HCT116 (cell line): ENCODE measurements at regions not wholly inside any gene's neighbourhood (a gene's known extent, or its start where the extent isn't known, plus 50 kb on each side); places are given as distances from the start of the nearest gene placed in this dataset.

Source experiments
- ATAC-seq: fragments of 200-7000 bp; cut with Tn5 transposase; 2 replicates; pipeline ENCODE4 v1.9.1; 2020; ENCODE audit warnings: mild to moderate bottlenecking, moderate library complexity
- BruUV-seq: library from RNA; stranded (reverse); fragments of 400-500 nt; replicated peaks from 2 replicates; lab custom pipeline; 2021; lab: Mats Ljungman, UMichigan
- CTCF ChIA-PET: fragments of 300-600 bp; sonication (Branson Sonifier 250); formaldehyde crosslinking; loops from one replicate; lab custom pipeline; 2021; ENCODE audit warnings: antibody characterized with exemption; lab: Charles Lee
- POLR2A ChIA-PET: fragments of 300-600, 350-600 bp; sonication (Branson Sonifier 250); formaldehyde crosslinking; loops from one replicate; lab custom pipeline; 2021; ENCODE audit warnings: antibody characterized with exemption; lab: Charles Lee
- RAD21 ChIA-PET, 2 experiments: fragments of 300-600 bp; sonication (Branson Sonifier 250); formaldehyde crosslinking; loops; one replicate each; lab custom pipeline; 2023; ENCODE audit warnings: low total read pairs in 2 of 2; ENCODE audit not compliant: uncharacterized antibody in 2 of 2, unreplicated experiment in 2 of 2, low non-redundant PET in 1 of 2; lab: Charles Lee
- DNase-seq: peaks from one replicate; pipeline ENCODE4 v3.0.0-alpha.2; 2010; ENCODE audit warnings: low read depth, low spot score
- H2AFZ ChIP-seq: fragments of 200-600 bp; shearing (Covaris generic), sonication (generic); 2 replicates; pipeline ENCODE4 v1.6.1; 2017; ENCODE audit warnings: low read depth, mixed run types, mixed read lengths, antibody characterized with exemption, low read length; ENCODE audit not compliant: poor library complexity, severe bottlenecking
- H3K27ac ChIP-seq: 2 replicates; pipeline ENCODE4 v1.5.1; 2012; ENCODE audit warnings: low read depth, low read length
- H3K27me3 ChIP-seq: fragments of 200-600 bp; sonication (generic); 2 replicates; pipeline ENCODE4 v1.6.1; 2016; ENCODE audit warnings: mixed run types, low read length, mixed read lengths; ENCODE audit not compliant: insufficient read depth
- H3K36me3 ChIP-seq, 2 experiments: fragments of 200-500 bp in 1 of 2; fragments of 200-600 bp in 1 of 2; sonication (Bioruptor generic) in 1 of 2; sonication (generic) in 1 of 2; 2 replicates each; pipeline versions ENCODE4 v1.5.1 to v1.6.1; 2014 to 2016; ENCODE audit warnings: low read length in 2 of 2, inconsistent platforms in 1 of 2, mixed read lengths in 1 of 2, mixed run types in 1 of 2; ENCODE audit not compliant: insufficient read depth in 2 of 2, control insufficient read depth in 1 of 2
- H3K4me1 ChIP-seq, 2 experiments: fragments of 200-600 bp in 1 of 2; sonication (generic) in 1 of 2; 2 replicates each; pipeline versions ENCODE4 v1.5.1 to v1.6.1; 2012 to 2017; ENCODE audit warnings: low read length in 2 of 2, inconsistent platforms in 1 of 2, mild to moderate bottlenecking in 1 of 2, mixed read lengths in 1 of 2, mixed run types in 1 of 2, moderate library complexity in 1 of 2; ENCODE audit not compliant: insufficient read depth in 2 of 2, control insufficient read depth in 1 of 2
- H3K4me2 ChIP-seq: fragments of 200-600 bp; sonication (generic); 2 replicates; pipeline ENCODE4 v1.6.1; 2017; ENCODE audit warnings: mixed run types, low read length, mixed read lengths
- H3K4me3 ChIP-seq, 2 experiments: fragments of 200-600 bp in 1 of 2; sonication (generic) in 1 of 2; replicated peaks in 1 of 2; 2 replicates each; pipeline ENCODE4 v1.5.1; 2011 to 2016; ENCODE audit warnings: low read length in 2 of 2, control low read depth in 1 of 2, low read depth in 1 of 2, mild to moderate bottlenecking in 1 of 2, mixed read lengths in 1 of 2, mixed run types in 1 of 2
- H3K79me2 ChIP-seq: fragments of 200-600 bp; sonication (generic); 2 replicates; pipeline ENCODE4 v1.6.1; 2017; ENCODE audit warnings: mild to moderate bottlenecking, mixed run types, low read length, moderate library complexity, mixed read lengths; ENCODE audit not compliant: insufficient read depth
- H3K9ac ChIP-seq: fragments of 200-600 bp; sonication (generic); 2 replicates; pipeline ENCODE4 v1.6.1; 2016; ENCODE audit warnings: low read length, mixed read lengths
- H3K9me2 ChIP-seq: fragments of 200-600 bp; sonication (generic), shearing (Covaris generic); 2 replicates; pipeline ENCODE4 v1.6.1; 2017; ENCODE audit warnings: mixed run types, mild to moderate bottlenecking, moderate library complexity; ENCODE audit not compliant: insufficient read depth
- H3K9me3 ChIP-seq, 2 experiments: fragments of 200-500 bp in 1 of 2; fragments of 200-600 bp in 1 of 2; sonication (Bioruptor generic) in 1 of 2; sonication (generic) in 1 of 2; 2 replicates each; pipeline ENCODE4 v1.6.1; 2014 to 2017; ENCODE audit warnings: low read length in 2 of 2, mixed read lengths in 2 of 2, inconsistent platforms in 1 of 2, low read depth in 1 of 2, mild to moderate bottlenecking in 1 of 2, mixed run types in 1 of 2, moderate library complexity in 1 of 2; ENCODE audit not compliant: control insufficient read depth in 1 of 2, insufficient read depth in 1 of 2
- H4K20me1 ChIP-seq: fragments of 200-600 bp; sonication (generic), shearing (Covaris generic); 2 replicates; pipeline ENCODE4 v1.6.1; 2017; ENCODE audit warnings: mixed run types, mild to moderate bottlenecking, moderate library complexity; ENCODE audit not compliant: insufficient read depth
- ATF3 ChIP-seq: IDR thresholded peaks from 2 replicates; pipeline ENCODE4 v1.6.1; 2012
- CBX3 ChIP-seq: IDR thresholded peaks from 2 replicates; pipeline ENCODE4 v1.6.1; 2012; ENCODE audit warnings: low read depth
- CTCF ChIP-seq, 3 experiments: fragments of 200-600 bp in 1 of 3; sonication (generic) in 1 of 3; IDR thresholded peaks in 2 of 3; conservative IDR thresholded peaks in 1 of 3; 2 replicates each; pipeline ENCODE4 v1.5.1; 2012 to 2017; ENCODE audit warnings: low read depth in 2 of 3, low read length in 2 of 3, antibody characterized with exemption in 1 of 3, borderline replicate concordance in 1 of 3, control low read depth in 1 of 3, mild to moderate bottlenecking in 1 of 3, mixed read lengths in 1 of 3, mixed run types in 1 of 3, moderate library complexity in 1 of 3; ENCODE audit not compliant: insufficient read depth in 1 of 3
- EGR1 ChIP-seq: IDR thresholded peaks from 2 replicates; pipeline ENCODE4 v1.6.1; 2012; ENCODE audit warnings: low read depth
- ELF1 ChIP-seq: IDR thresholded peaks from 2 replicates; pipeline ENCODE4 v1.6.1; 2012; ENCODE audit warnings: low read depth, borderline replicate concordance
- EZH2phosphoT487 ChIP-seq: fragments of 200-600 bp; IDR thresholded peaks from 2 replicates; pipeline ENCODE4 v1.6.1; 2018; ENCODE audit warnings: antibody characterized with exemption, borderline replicate concordance
- FOSL1 ChIP-seq: IDR thresholded peaks from 2 replicates; pipeline ENCODE4 v1.6.1; 2012; ENCODE audit warnings: low read depth
- JUND ChIP-seq: IDR thresholded peaks from 2 replicates; pipeline ENCODE4 v1.6.1; 2012
- POLR2A ChIP-seq: IDR thresholded peaks from 2 replicates; pipeline ENCODE4 v1.7.0; 2011; ENCODE audit warnings: borderline replicate concordance; ENCODE audit not compliant: insufficient read depth, insufficient read length; ENCODE audit errors: extremely low read depth
- RAD21 ChIP-seq: IDR thresholded peaks from 2 replicates; pipeline ENCODE4 v1.6.1; 2012; ENCODE audit warnings: low read depth, mild to moderate bottlenecking
- REST ChIP-seq: IDR thresholded peaks from 2 replicates; pipeline ENCODE4 v1.6.1; 2012; ENCODE audit warnings: low read depth
- SIN3A ChIP-seq: IDR thresholded peaks from 2 replicates; pipeline ENCODE4 v1.6.1; 2012; ENCODE audit warnings: low read depth
- SRF ChIP-seq: IDR thresholded peaks from 2 replicates; pipeline ENCODE4 v1.6.1; 2012; ENCODE audit warnings: low read depth
- TCF7L2 ChIP-seq: IDR thresholded peaks from 2 replicates; pipeline ENCODE4 v1.7.0; 2011; ENCODE audit warnings: borderline replicate concordance, inconsistent platforms; ENCODE audit not compliant: insufficient read depth, insufficient read length; ENCODE audit errors: extremely low read depth
- ZBTB33 ChIP-seq: IDR thresholded peaks from 2 replicates; pipeline ENCODE4 v1.6.1; 2011; ENCODE audit warnings: mild to moderate bottlenecking, low read length, moderate library complexity; ENCODE audit not compliant: insufficient replicate concordance; ENCODE audit errors: extremely low read depth
- ZNF274 ChIP-seq: fragments of 200-500 bp; sonication (Bioruptor generic); IDR thresholded peaks from 2 replicates; pipeline ENCODE4 v1.6.1; 2014; ENCODE audit warnings: mild to moderate bottlenecking, low read depth, low read length, inconsistent platforms
- intact Hi-C: fragments of 100-400 bp; cut with micrococcal nuclease; formaldehyde crosslinking; loops from 2 replicates; pipeline ENCODE4 v1.10.0; 2022

GRCh38 chr6:144395826-144396225 is 110.7 kb downstream of the UTRN start (continued):
- TF ChIP-seq ZBTB33 (no peak), ZNF274 (no peak), ELF1 (no peak)
- TF ChIP-seq, all 23 proteins: peak for 0

- no peak overlapping the region for H3K4me2 ChIP-seq
- no peaks in the 10 kb centered on the region for H3K27me3 ChIP-seq
- H4K20me1 ChIP-seq, result no peaks in the 10 kb centered on the region
- ATAC-seq, result no peak
- no peak overlapping the region for H3K4me3 ChIP-seq
- H3K79me2 ChIP-seq, result no peaks in the 10 kb centered on the region
- TF ChIP-seq TCF7L2 (no peak), RAD21 (no peak), ELF1 (no peak), EZH2phosphoT487 (no peak), SRF (no peak), ZBTB33 (no peak), FOSL1 (no peak), EGR1 (no peak), SIN3A (no peak), JUND (no peak), CBX3 (no peak), POLR2A (no peak), REST (no peak), CTCF (IDR thresholded peaks at IDR 0.05 in 2 of 3, conservative IDR thresholded peaks at IDR 0.05 in 1 of 3; ENCODE audit: borderline replicate concordance in 1 of 3, insufficient read depth in 1 of 3, low read depth in 2 of 3, low read length in 2 of 3) (no peak), ATF3 (no peak)
- ChIA-PET POLR2A (no interaction called here), RAD21 (no interaction called here), CTCF (no interaction called here)
- intact Hi-C loops, result no loop called here
- H3K9me3 ChIP-seq, result peaks cover 5 to 7% of the 10 kb centered on the region in 2 experiments; a peak in 3 of 4 replicates
- no TSS peak for BruUV-seq
- 0 out of 2 replicates have a peak, but pooled peaks cover 5% of the 10 kb centered on the region for H3K9me2 ChIP-seq
- H3K27ac ChIP-seq, result no peak overlapping the region
- H3K36me3 ChIP-seq, result no peaks in the 10 kb centered on the region
- DNase-seq, result no peak
- H2AFZ ChIP-seq, result no peak overlapping the region
- no peak overlapping the region for H3K9ac ChIP-seq
- H3K4me1 ChIP-seq, result peaks cover 5 to 9% of the 10 kb centered on the region in 2 experiments; a peak in 2 of 4 replicates
Observed at GRCh38 chr6:144397141-144397540, 112.0 kb downstream of the UTRN start.
